Neural progenitor cell (in vitro differentiated cells): ENCODE measurements at regions not wholly inside any gene's neighbourhood (a gene's known extent, or its start where the extent isn't known, plus 50 kb on each side); places are given as distances from the start of the nearest gene placed in this dataset. TPM values are rescaled to one million over a fixed set of nuclear protein-coding genes. Genes with fewer than 3 reads are reported as not detected.

ENCODE experiments used
- small RNA-seq: library from RNA; depleted of rRNA; stranded (forward); fragments of <200 nt; gene quantifications from one replicate; pipeline ENCODE3, GENCODE V24; 2015

Small RNA genes lying in the stretch of these regions (small RNA-seq; reads per million reads assigned to genes)
- gene RF00019, result not detected
